ENCODE measurements at regions not wholly inside any gene's neighbourhood (a gene's known extent, or its start where the extent isn't known, plus 50 kb on each side); places are given as distances from the start of the nearest gene placed in this dataset.

DNA sequence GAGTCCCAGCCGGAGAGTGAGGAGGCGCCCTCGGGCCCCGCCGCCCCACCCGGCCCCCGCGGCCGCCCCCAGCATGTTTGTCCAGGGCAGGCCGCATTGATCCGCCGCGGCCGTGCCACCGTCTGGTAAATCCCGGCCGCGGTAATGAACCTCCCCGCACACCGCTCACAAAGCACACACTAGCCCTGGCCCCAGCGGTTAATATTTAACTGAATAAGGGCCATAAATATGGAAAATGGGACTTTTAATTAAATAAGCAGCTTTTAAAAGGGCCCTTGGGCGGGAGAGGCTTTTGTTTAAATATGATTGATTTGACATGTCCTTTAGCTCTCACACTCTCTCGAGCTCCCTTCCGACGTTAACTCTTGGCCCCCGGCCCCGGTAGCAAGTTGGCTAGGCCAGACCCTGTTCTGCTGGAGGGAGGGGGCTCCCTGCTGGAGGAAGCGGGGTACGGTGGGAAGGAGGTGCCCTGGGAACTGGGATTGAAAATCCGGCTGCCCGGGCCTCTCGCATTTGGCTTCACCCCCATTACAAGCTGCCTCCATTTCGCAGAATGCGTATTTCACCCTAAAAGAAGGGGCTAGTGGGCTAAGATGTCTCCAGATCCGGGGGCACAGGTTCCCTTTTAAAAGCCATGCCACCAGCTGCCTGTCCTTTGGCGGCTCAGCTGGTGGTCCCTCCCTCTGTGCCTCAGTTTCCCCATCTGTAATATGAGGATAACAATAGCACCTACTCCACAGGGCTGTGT lies 199.8 kb downstream of the RBM19 start:
- intact Hi-C loops (cut with DNase I): no loop called here
- DNase-seq (no peak), ATAC-seq (no peak)

- intact Hi-C loops (cut with DNase I): no loop called here
- DNase-seq (no peak), ATAC-seq (no peak)
These were observed 201.5 kb downstream of the RBM19 start for GRCh38 chr12:113764661-113765060.

GRCh38 chr12:113762882-113763816 lies 203.0 kb downstream of the RBM19 start:
- intact Hi-C loops (cut with DNase I): no loop called here

GRCh38 chr12:113762155-113762881 lies 203.8 kb downstream of the RBM19 start:
- intact Hi-C loops (cut with DNase I): no loop called here
- DNase-seq (no peak), ATAC-seq (no peak)

More at GRCh38 chr12:113762882-113763816, 203.0 kb downstream of the RBM19 start:
- no peak for DNase-seq
- no peak for ATAC-seq

GRCh38 chr12:113759135-113759534 lies 207.0 kb downstream of the RBM19 start:
- ATAC-seq (no peak), DNase-seq (no peak)
- intact Hi-C loops (cut with DNase I): no loop called here

DNA sequence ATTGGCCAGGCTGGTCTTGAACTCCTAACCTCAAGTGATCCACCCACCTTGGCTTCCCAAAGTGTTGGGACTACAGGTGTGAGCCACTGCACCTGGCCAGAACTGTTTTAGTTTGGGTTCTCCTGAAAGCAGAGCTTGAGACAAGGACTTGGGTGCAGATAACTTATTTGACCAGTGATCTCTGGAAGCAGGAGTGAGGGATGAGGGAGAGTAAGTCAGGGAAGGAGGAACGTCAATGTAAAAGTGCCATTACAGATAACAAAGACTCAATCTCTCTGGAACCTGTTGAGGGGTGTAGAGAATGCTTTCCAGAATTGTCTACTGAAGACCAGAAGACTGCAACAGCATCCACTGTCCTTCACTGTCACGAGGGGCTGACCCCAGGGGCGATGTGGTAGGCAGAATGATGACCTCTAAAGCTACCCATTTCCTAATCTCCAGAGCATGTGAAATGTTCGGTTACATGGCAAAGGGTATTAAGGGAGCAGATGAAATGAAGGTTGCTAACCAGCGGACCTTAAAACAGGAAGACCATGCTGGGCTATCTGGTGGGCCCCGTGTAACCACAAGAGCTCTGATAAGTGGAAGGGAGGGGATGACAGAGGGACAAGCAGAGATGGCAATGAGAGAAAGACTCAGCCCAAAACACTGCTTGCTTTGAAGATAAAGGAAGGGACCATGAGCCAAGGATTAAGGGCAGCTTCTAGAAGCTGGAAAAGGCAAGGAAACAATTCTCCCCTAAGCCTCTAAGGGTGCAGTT lies 207.8 kb downstream of the RBM19 start:
- no peak for DNase-seq
- no peak for ATAC-seq
- intact Hi-C loops (cut with DNase I): no loop called here

- no peak for DNase-seq
- intact Hi-C loops (cut with DNase I): no loop called here
- ATAC-seq: no peak
These were observed 208.7 kb downstream of the RBM19 start for GRCh38 chr12:113757221-113758002.

DNA sequence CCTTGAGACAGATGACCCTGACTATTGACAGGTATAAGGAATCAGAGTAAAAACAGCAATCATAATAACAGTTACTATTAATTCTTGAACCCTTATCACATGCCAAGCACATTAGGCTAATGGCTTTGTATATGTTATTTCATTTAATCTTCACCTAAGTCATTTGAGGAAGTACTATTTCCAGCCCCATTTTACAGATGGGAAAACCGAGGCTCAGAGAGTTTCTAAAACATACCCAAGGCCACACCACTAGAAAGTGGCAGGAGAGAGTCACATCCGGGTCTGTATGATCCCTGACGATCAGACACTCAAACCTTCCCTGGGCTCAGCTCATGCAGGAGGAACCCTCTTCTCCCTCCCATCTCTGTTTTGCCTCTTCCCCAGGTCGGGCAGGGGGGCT lies 209.5 kb downstream of the RBM19 start:
- ATAC-seq (no peak), DNase-seq (no peak)
- intact Hi-C loops (cut with DNase I): no loop called here

DNA sequence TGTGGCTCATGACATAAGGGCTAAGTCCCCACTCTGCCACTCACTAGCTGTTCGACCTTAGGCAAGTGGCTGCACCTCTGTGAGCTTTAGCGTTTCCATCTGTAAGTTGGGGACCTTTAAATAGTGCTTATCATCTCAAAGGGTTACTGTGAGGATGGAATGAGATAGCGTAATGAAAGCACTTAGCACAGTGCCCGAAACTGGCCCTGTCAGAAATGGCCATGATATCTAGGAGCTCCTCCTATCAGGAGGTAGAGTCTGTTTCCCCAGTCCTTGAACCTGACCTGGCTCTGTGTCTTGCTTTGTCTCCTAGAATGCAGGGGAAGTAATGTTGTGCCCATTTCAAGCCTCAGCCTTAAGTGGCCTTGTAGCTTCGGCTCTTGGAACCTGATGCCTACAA lies 211.0 kb downstream of the RBM19 start:
- no peak for DNase-seq
- ATAC-seq: no peak
- intact Hi-C loops (cut with DNase I): no loop called here

- intact Hi-C loops (cut with DNase I): no loop called here
- DNase-seq (no peak), ATAC-seq (no peak)
These were observed 214.6 kb downstream of the RBM19 start for GRCh38 chr12:113751513-113751912.

DNA sequence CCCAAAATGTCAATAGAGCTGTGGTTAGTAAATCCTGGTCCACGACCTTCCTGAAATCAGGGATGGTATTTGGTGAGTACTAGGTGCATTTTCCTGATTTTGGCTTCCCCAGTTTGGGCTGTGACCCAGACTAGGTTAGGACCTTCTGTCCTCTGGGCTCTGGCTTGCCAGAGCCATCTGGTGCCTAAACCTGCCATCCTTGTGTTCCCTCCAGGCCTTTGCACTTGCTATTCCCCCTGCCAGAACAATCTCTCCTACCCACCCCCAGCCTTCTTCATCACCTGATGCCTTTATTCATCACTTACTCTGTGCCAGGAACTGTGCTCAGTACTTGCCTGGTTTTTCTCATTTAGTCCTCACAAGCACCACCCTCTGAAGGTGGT lies 216.7 kb downstream of the RBM19 start:
- intact Hi-C loops (cut with DNase I): no loop called here
- ATAC-seq: no peak
- no peak for DNase-seq

DNA sequence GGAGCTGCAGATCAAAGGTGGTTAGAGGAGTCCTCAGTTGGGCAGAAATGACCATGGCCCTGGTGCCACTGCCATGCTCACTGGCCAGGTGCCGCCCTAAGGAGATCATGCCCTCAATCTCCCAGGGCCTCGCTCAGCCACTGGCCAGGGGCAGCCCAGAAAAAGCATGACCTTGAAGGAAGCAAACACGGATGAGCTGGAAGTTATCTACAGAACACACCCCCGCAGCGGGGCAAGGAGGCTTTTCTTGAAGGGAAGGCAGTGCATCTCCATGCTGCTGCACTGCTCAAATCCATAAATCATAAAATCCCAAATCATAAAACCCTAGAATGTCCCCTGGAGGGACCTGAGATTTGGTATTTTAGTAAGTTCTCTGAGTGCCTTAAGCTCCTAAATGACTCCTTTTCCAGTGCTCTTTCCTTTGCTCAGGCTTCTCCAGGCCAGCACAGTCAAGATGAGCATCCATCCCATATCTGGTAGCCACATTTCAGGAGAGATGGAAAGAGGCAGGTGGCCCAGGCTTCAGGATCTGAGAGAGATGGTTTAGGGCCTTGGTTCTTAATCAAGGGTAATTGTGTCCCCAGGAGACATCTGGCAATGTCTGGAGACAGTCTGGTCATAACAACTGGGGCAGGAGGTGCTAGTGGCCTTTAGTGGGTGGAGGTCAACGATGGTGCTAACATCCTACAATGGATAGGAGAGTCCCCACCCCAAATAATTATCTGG lies 217.3 kb downstream of the RBM19 start:
- DNase-seq (no peak), ATAC-seq (no peak)
- intact Hi-C loops (cut with DNase I): no loop called here

- no peak for DNase-seq
- ATAC-seq: no peak
- intact Hi-C loops (cut with DNase I): no loop called here
These were observed 219.1 kb downstream of the RBM19 start for GRCh38 chr12:113747017-113747416.

- DNase-seq (no peak), ATAC-seq (no peak)
- intact Hi-C loops (cut with DNase I): no loop called here
These were observed 221.2 kb downstream of the RBM19 start for GRCh38 chr12:113744802-113745395.

GRCh38 chr12:113742801-113743200 lies 223.3 kb downstream of the RBM19 start:
- DNase-seq (no peak), ATAC-seq (no peak)
- intact Hi-C loops (cut with DNase I): no loop called here

- intact Hi-C loops (cut with DNase I): no loop called here
- ATAC-seq: no peak
- no peak for DNase-seq
These were observed 225.4 kb downstream of the RBM19 start for GRCh38 chr12:113740699-113741098.

- DNase-seq (no peak), ATAC-seq (no peak)
- intact Hi-C loops (cut with DNase I): no loop called here
These were observed 231.0 kb downstream of the RBM19 start for GRCh38 chr12:113735131-113735530.

Data from left cardiac atrium (tissue), 4 donors.